NOMO-1 treated with DMSO at 0.1 percent for 48 hours (cell line): ENCODE measurements at regions not wholly inside any gene's neighbourhood (a gene's known extent, or its start where the extent isn't known, plus 50 kb on each side); places are given as distances from the start of the nearest gene placed in this dataset.
A peak's percentile ranks its signal among the peaks of the same experiment; 100 is the strongest.
"Not testable (repeated sequence)": the region's sequence is repeated elsewhere in the genome, so short reads cannot be mapped to it uniquely, and the experiment has no call there.

ENCODE experiments used
- DNase-seq: peaks from one replicate; lab custom pipeline; 2025; ENCODE audit not compliant: unreplicated experiment; lab: John Stamatoyannopoulos, UW

DNA sequence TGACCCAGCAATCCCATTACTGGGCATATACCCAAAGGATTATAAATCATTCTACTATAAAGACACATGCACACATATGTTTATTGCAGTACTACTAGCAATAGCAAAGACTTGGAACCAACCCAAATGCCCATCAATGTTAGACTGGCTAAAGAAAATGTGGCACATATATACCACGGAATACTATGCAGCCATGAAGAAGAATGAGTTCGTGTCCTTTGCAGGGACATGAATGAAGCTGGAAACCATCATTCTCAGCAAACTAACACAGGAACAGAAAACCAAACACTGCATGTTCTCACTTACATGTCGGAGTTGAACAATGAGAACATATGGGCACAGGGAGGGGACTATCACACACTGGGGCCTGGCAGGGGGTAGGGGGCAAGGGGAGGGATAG, 183.0 kb downstream of the HACE1 start:
- DNase-seq = not testable (repeated sequence)

DNA sequence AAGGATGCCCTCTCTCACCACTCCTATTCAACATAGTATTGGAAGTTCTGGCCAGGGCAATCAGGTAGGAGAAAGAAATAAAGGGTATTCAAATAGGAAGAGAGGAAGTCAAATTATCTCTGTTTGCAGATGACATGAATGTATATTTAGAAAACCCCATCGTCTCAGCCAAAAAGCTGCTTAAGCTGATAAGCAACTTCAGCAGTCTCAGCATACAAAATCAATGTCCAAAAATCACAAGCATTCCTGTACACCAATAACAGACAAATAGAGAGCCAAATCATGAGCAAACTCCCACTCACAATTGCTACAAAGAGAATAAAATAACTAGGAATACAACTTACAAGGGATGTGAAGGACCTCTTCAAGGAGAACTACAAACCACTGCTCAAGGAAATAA, 184.6 kb downstream of the HACE1 start:
- DNase-seq = not testable (repeated sequence)

DNA sequence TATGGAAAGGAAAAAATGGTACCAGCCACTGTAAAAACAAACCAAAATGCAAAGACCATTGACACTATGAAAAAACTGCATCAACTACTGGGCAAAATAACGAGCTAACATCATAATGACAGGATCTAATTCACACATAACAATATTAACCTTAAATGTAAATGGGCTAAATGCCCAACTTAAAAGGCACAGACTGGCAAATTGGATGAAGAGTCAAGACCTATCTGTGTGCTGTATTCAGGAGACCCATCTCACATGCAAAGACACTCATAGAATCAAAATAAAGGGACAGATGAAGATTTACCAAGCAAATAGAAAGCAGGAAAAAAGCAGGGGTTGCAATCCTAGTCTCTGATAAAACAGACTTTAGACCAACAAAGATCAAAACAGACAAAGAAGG, 186.6 kb downstream of the HACE1 start:
- not testable (repeated sequence) for DNase-seq

DNA sequence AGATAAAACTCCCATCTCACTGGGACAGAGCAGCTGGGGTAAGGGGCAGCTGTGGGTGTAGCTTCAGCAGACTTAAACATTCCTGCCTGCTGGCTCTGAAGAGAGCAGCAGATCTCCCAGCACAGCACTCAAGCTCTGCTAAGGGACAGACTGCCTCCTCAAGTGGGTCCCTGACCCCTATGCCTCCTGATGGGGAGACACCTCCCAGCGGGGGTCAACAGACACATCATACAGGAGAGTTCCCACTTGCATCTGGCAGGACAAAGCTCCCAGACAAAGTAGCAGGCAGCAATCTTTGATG, 188.2 kb downstream of the HACE1 start:
- DNase-seq = not testable (repeated sequence)

DNA sequence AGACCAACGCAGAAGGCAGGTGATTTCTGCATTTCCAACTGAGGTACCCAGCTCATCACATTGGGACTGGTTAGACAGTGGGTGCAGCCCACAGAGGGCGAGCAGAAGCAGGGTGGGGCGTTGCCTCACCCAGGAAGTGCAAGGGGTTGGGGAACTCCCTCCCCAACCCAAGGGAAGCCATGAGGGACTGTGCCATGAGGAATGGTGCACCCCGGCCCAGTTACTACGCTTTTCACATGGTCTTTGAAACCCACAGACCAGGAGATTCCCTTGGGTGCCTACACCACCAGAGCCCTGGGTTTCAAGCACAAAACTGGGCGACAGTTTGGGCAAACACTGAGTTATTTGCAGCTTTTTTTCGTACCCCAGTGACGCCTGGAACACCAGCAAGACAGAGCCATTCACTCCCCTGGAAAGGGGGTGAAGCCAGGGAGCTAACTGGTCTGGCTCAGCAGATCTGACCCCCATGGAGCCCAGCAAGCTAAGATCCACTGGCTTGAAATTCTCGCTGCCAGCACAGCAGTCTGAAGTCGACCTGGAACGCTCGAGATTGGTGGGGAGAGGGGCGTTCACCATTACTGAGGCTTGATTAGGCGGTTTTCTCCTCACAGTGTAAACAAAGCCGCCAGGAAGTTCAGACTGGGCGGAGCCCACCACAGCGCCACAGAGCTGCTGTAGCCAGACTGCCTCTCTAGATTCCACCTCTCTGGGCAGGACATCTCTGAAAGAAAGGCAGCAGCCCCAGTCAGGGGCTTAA, 188.7 kb downstream of the HACE1 start:
- not testable (repeated sequence) for DNase-seq

DNA sequence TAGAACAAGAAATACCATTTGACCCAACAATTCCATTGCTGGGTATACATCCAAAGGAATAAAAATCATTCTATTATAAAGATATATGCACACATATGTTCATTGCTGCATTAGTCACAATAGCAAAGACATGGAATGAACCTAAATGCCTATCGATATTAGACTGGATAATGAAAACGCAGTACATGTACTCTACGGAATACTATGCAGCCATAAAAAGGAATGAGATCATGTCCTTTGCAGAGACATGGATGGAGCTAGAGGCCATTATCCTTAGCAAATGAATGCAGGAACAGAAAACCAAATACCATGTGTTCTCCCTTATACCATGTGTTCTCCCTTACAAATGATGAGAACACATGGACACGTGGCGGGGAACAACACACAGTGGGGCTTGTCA, 190.2 kb downstream of the HACE1 start:
- DNase-seq = no peak

DNA sequence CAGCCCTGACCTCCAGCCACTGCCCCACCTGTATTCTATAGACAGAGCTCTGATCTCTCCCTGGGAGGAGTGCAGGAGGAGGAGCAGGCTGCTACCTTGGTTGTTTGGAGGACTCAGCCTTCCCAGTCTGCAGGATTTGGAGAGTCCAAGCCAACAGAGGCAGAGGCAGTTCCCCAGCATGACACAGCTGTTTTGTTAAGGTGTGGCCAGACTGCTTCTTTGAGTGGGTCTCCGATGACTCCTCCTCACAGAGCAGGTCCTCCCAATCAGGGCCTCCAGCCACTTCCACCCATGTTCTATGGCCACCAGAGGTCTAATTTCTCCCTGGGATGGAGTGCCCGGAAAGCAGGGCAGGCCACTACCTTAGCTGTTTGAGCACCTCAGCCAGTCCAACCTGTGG, 203.5 kb downstream of the HACE1 start:
- no peak for DNase-seq

DNA sequence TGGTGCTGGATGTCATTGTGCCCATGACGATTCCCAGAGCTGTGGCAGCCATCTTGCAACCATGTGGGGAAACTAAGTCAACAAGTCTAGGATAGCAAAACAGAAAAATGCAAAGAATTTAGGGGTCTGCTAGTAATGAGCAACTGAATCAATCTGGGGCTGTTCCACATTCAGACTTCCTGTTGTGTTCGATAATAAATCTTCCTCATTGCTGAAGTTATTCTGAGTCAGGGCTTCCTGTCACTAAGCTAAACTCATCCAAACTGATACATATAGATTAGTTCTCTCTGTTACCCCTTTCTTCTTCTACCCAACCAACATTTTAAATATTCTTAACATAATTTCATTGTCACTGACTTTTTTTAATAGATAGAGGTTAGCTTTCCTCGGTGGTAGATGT, 205.9 kb downstream of the HACE1 start:
- DNase-seq = peak; percentile 54

DNA sequence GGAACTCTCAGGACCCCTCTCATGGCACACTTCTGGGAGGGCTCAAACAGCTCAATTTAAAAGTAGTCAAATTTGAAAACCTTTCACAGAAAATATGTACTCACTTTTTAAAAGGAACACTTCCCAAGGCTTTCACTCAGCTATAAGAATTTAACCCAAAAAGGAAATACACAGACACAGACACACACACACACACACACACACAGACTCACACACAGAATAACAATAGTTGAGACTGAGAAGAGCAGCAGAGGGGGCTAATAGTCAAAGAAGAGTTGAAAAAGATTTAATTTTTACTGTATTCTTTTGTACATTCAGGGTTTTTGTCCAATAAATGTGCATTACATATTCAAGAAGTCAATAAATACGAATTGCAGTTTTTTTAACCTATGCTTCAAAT, 211.4 kb downstream of the HACE1 start:
- DNase-seq = no peak

DNA sequence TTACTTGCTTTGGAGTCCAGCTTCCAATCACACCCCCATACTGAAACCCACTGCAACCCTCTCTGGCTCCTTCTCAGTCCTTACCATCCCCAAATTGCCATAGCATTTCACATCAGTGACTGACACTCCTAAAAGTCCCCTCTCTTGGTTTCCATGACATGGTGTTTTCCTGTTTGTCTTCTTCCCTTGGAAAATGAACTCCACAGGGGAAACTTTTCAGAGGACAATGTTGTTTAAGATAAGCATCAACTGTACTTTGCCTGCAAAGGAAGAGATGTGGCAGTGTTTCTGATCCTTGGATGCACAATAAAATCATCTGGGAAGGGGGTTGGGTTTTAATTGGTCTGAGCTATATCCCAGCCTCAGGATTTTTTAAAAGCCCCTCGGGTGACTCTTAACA, 214.9 kb downstream of the HACE1 start:
- DNase-seq = no peak

DNA sequence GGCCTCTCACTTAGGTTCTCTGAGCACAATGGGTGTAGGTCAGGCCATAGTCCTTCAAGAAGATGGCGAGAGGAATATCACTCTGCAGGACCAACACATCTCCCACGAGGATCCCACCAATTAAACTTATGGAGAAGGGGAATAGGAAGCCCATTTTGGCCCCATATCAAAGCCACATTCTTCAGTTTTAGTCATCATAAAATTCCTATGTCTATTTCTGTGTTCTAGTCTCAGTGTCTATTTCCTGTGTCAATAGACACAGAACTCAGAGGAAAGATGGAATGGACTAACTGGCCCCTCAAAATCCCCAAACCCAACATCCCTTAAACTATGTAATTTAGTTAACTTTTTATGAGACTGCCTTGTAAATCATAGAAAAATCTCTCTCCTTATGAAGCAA, 216.8 kb downstream of the HACE1 start:
- DNase-seq = no peak

DNA sequence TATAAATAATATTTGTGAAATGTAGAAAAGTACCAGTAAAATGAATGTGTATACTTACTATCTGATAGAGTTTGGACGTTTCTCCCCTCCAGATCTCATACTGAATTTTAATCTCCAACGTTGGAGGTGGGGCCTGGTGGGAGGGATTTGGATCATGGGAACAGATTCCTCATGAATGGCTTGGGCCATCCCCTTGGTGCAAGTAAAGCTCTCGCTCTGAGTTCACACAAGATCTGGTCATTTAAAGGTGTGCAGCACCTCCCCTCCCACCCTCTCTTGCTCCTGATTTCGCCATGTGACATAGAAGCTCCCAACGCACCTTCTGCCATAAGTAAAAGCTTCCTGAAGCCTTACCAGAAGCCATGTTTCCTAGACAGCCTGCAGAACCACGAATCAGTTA, 219.0 kb downstream of the HACE1 start:
- DNase-seq = no peak

DNA sequence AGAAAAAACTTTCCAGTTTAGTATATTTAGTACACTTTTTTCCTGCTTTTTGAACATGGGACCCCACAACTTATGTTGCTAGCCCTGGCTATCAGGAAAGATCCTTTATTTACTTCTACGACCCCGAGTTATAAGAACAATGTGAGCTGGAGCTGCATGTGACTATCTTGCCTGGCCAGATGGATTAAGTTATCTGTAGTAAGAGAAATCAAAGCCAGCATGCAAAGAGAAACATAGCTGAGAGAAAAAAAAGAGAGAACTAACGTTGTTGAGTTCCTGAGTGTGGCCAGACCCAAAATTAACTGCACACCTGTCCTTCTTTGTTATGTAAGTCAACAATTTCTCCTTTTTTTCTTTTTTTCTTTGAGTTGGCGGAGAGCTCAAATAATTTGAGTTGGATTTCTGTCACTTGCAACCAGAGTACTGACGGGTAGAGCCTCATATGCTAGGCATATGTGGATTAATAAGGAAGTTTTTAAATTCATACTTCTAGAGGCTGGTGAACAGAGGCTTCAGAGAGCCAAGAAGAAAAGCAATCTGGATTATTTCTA, 219.5 kb downstream of the HACE1 start:
- peak; percentile 17 for DNase-seq

DNA sequence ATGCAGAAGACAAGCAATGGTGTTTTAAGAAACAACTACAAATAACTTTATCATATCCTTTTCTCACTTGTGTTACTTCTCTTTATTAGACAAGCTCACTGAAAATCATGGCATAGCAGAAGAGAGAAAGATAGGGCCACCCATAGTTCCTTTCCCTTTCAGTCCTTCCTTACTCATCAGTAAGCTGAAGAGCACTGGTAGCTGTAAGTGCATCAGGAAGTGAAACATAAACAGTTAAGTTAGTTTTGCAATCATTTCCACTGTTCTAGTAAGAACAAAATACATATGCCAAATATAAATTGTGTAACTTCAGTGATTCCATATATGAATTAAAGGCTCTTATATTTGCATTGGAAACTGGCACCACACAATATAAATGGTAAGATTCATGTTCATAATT, 220.1 kb downstream of the HACE1 start:
- DNase-seq = peak; percentile 97

DNA sequence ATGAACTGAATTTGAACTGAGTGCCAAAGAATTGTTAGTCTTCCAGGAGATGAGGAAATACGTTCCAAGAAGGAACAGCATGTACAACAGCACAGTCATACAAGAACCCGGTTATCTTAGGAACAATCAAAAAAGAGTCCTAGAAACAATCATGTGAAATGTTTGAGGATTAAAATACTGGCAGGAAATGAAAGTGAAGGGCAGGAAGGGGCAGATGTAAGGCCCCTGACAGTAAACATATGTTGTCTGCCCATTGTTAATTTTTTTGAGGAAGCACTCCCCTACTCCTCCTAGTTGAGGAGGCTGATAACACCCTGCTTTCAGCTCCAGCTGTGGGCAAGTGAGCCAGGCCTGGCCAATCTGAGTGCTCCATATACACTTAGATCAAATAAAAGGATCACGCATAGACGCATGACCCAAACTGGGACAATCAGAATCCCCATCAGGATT, 220.9 kb downstream of the HACE1 start:
- DNase-seq = peak; percentile 34

DNA sequence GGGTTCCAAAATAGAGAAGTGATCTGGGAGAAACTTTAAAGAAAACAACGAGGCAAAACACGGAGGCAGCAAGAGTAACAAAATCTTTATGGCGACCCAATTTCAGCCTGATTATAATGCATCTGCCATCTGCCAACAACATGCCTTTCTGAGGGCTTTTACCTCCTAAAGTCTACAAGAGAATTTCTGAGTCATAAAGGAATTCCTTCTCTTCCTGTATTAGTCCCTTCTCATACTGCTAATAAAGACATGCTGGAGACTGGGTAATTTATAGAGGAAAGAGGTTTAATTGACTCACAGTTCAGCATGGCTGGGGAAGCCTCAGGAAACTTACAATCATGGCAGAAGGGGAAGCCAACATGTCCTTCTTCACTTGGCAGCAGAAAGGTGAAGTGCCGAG, 226.6 kb downstream of the HACE1 start:
- no peak for DNase-seq

DNA sequence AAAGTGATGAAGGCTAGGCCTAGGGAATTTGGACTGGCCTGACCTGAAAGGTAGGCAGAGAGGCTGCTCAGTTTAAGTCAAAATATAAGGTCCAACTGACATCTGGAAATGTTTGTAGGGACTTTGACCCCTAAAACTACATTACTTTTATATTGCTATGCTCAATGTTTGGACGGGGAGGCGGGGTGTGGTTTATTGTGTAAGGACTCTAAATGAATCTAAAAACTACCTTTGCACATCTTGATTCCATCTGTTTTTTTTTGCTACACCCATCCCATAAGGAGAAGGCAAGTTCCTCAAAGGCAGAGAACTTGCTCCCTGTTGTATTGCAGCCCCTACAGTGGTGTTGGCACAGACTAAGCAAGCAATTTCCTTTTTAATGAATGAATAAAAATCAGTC, 227.1 kb downstream of the HACE1 start:
- no peak for DNase-seq

DNA sequence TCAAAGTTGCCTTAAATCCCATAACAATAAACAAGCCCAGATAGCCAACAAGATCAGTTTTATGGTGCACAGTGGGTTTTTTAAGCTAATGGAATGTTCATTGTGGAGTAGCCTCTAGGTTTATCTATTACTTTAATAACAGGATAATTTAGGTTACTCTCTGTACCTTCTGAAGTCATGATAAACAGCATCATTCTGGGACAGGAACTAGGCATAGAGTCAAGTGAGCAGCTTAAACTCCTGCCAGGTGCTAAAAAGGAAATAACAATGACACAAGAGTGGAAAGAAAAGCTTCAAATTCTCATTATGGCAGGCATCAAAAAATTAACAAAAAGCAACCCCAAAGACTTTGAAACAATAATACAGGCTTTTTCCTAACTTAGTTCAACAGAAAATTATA, 228.8 kb downstream of the HACE1 start:
- no peak for DNase-seq

DNA sequence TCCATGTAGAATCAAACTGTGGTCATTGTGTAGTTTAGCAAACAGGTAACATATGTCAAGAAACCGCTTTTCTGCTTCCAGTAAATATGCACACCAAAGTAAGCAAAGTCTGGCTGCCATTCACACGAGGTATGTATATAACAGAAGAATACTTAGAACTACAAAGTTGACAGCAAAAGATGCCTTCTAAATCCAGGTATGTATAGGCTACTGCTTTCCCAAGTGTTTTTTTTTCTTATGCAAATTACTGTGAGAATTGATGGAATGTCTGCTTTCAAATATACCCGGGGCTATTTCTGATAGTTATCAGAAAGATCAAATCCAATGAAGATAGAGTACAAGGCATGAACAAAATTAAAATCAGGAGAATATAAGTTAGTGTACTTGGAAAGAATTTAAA, 229.2 kb downstream of the HACE1 start:
- DNase-seq = no peak

DNA sequence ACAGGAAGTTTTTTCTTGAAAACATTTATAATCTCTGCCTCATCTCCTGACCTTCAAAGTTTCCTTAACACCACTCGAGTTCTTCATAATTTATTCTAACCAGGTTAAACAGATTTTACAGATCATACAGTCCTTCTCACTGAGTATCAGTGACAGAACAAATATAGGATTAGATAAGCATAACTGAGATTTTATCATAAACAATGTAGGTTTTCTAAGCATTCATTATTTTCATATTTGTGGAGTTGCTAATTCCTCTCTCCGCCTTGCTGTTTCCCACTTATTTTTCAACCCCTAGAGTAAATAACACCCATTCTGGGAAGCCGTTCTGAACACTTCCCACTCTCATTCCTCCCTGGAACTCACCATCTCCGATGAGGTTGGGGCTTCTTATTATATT, 229.9 kb downstream of the HACE1 start:
- DNase-seq = no peak

DNA sequence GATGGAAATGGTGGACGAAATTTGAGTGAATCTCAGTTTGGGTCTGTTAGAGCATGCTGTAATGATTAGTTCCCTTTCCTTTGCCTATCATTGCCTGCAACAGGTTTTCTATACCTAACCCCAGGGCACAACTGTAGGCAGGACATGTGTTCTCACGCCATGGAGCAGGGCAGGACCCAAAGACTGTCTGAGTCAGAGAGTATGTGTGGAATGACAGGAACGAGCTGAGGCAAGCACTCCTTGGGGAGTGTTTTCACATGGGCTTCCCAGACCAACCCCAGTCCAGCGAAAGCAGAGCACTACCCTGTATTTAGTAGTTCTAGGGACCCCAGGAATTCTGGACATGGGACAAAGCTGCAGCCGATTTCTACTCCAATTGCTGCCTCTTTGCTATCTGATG, 234.2 kb downstream of the HACE1 start:
- DNase-seq = no peak

DNA sequence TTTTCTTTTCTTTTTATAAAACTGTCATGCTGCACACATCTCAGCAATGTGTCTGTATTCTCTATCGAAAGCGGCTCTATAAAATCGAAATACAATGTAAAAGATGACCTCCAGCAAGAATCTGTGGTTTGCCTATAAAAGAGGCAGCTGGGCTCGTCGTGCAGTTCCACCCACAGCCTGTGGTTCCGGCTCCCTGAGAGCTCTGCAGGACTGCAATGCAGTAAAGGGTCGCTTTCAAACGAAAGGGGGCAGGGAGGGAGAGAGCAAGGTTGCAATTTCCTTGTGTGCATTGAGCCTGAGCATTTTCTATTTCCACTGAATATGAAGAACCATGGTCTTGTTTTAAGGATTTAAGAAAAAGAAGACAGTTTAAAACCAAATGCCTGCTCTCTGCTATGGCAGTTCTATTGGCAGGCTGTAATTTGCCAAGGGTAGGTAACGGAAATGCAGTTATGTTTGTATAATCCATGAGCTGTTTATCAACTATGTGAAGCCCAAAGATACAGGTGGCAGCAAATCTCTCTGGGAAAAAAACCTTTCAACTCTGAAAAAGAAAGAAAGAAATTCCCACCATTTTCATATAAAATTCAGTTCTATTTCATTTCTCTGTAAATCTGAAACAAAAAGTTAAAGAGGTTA, 236.5 kb downstream of the HACE1 start:
- DNase-seq = no peak

DNA sequence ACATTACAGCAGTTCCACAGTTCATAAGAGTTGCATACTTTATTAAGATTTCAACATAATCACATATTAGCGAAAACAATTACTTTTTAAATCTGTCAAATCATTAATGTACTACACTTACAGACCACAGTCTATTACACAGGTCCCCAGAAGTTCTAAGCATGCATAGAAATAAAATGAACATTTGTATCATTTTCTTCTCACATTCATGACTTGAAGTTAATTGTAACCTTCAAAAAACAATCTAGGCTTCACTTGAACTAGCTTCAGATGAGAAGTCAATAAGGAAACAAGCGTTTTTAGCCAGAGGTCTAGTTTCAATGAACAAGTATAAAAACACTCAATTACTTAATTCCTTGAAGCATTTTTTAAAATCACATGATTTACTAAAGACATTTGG, 238.3 kb downstream of the HACE1 start:
- DNase-seq = no peak
